IPS-NIHi7 (cell line): ENCODE measurements at regions not wholly inside any gene's neighbourhood (a gene's known extent, or its start where the extent isn't known, plus 50 kb on each side); places are given as distances from the start of the nearest gene placed in this dataset.
"Not testable (repeated sequence)": the region's sequence is repeated elsewhere in the genome, so short reads cannot be mapped to it uniquely, and the experiment has no call there.

Experiments
- DNase-seq: peaks from one replicate; pipeline ENCODE4 v3.0.0; 2012; ENCODE audit warnings: mixed read lengths; ENCODE audit errors: extremely low spot score

- DNase-seq = no peak
These were observed 233.4 kb downstream of the PTN start for GRCh38 chr7:137110091-137110509.

GRCh38 chr7:137107802-137108201 is 235.7 kb downstream of the PTN start:
- DNase-seq = not testable (repeated sequence)

- not testable (repeated sequence) for DNase-seq
These were observed 235.1 kb downstream of the CHRM2 start for GRCh38 chr7:137103526-137103925.

- DNase-seq = no peak
These were observed 228.7 kb downstream of the CHRM2 start for GRCh38 chr7:137097111-137097510.

GRCh38 chr7:137096607-137097006 is 228.2 kb downstream of the CHRM2 start:
- DNase-seq = no peak

- no peak for DNase-seq
These were observed 224.7 kb downstream of the CHRM2 start for GRCh38 chr7:137093198-137093597.

- DNase-seq = peak; percentile 72
These were observed 222.9 kb downstream of the CHRM2 start for GRCh38 chr7:137091396-137091795.

GRCh38 chr7:137086896-137087295 is 218.4 kb downstream of the CHRM2 start:
- DNase-seq = no peak

GRCh38 chr7:137084607-137085380 is 216.3 kb downstream of the CHRM2 start:
- DNase-seq = no peak

- DNase-seq = no peak
These were observed 213.9 kb downstream of the CHRM2 start for GRCh38 chr7:137082391-137082790.

- no peak for DNase-seq
These were observed 213.1 kb downstream of the CHRM2 start for GRCh38 chr7:137081321-137082093.

GRCh38 chr7:137080516-137081203 is 212.2 kb downstream of the CHRM2 start:
- DNase-seq = no peak

- DNase-seq = no peak
These were observed 210.3 kb downstream of the CHRM2 start for GRCh38 chr7:137078781-137079180.

GRCh38 chr7:137074391-137075030 is 206.1 kb downstream of the CHRM2 start:
- no peak for DNase-seq

GRCh38 chr7:137073571-137074325 is 205.3 kb downstream of the CHRM2 start:
- no peak for DNase-seq
